GM12878 (cell line): ENCODE measurements at regions not wholly inside any gene's neighbourhood (a gene's known extent, or its start where the extent isn't known, plus 50 kb on each side); places are given as distances from the start of the nearest gene placed in this dataset.

Experiments
- ATAC-seq: fragments of 200-7000 bp; cut with Tn5 transposase; 3 replicates; pipeline ENCODE4 v1.9.1; 2020; ENCODE audit warnings: mild to moderate bottlenecking, moderate library complexity
- BruUV-seq: library from RNA; stranded (reverse); fragments of 400-500 nt; replicated peaks from 2 replicates; lab custom pipeline; 2021; lab: Mats Ljungman, UMichigan
- CTCF ChIA-PET: fragments of 300-600 bp; sonication (Branson Sonifier 250); formaldehyde crosslinking; extraction: SDS; loops from one replicate; lab custom pipeline; 2021; ENCODE audit warnings: inconsistent platforms; lab: Yijun Ruan, JAX
- POLR2A ChIA-PET: fragments of 350-600 bp; formaldehyde crosslinking; extraction: SDS; loops from one replicate; lab custom pipeline; 2021; ENCODE audit warnings: inconsistent platforms; lab: Charles Lee
- RAD21 ChIA-PET: fragments of 300-600 bp; sonication (Branson Sonifier 250); formaldehyde crosslinking; loops from one replicate; lab custom pipeline; 2023; ENCODE audit warnings: antibody characterized with exemption; ENCODE audit not compliant: unreplicated experiment; lab: Charles Lee
- SMC1A ChIA-PET: fragments of 300-600 bp; sonication (Branson Sonifier 250); formaldehyde crosslinking; loops from one replicate; lab custom pipeline; 2023; ENCODE audit not compliant: unreplicated experiment, uncharacterized antibody; lab: Charles Lee
- DNase-seq: peaks from one replicate; pipeline ENCODE4 v3.0.0-alpha.2; 2011; ENCODE audit warnings: low read depth, low spot score
- FAIRE-seq: peaks from 3 replicates; lab custom pipeline; 2011; peaks lifted over from hg19 to GRCh38; lab: Jason Lieb, UNC
- H2AFZ ChIP-seq: 2 replicates; pipeline ENCODE4 v1.6.0; 2011; ENCODE audit warnings: low read depth, low read length, control low read depth; ENCODE audit not compliant: control insufficient read depth
- H3K27ac ChIP-seq: 2 replicates; pipeline ENCODE4 v1.5.1; 2011; ENCODE audit warnings: control low read depth; ENCODE audit not compliant: control insufficient read depth, insufficient read depth
- H3K27me3 ChIP-seq, 2 experiments: replicated peaks in 1 of 2; 2 replicates each; pipeline versions ENCODE4 v1.6.0 to v1.6.1; 2011; ENCODE audit warnings: low read length in 1 of 2; ENCODE audit not compliant: control insufficient read depth in 2 of 2, insufficient read depth in 2 of 2
- H3K36me3 ChIP-seq, 2 experiments: 2 replicates each; pipeline ENCODE4 v1.5.1; 2011; ENCODE audit warnings: low read length in 1 of 2; ENCODE audit not compliant: control insufficient read depth in 2 of 2, insufficient read depth in 2 of 2
- H3K4me1 ChIP-seq: 2 replicates; pipeline ENCODE4 v1.6.1; 2011; ENCODE audit warnings: mild to moderate bottlenecking, low read length, moderate library complexity, mixed read lengths; ENCODE audit not compliant: control insufficient read depth, insufficient read depth
- H3K4me2 ChIP-seq: 2 replicates; pipeline ENCODE4 v1.6.0; 2011; ENCODE audit warnings: control low read depth; ENCODE audit not compliant: control insufficient read depth, insufficient read depth
- H3K4me3 ChIP-seq: fragments of 200-600 bp; sonication (generic); 2 replicates; pipeline ENCODE4 v1.5.1; 2016
- H3K79me2 ChIP-seq: 2 replicates; pipeline ENCODE4 v1.6.0; 2011; ENCODE audit warnings: low read length; ENCODE audit not compliant: control insufficient read depth, insufficient read depth
- H3K9ac ChIP-seq: 2 replicates; pipeline ENCODE4 v1.8.0; 2011; ENCODE audit warnings: low read length, control low read depth, mixed read lengths; ENCODE audit not compliant: control insufficient read depth, insufficient read depth
- H3K9me3 ChIP-seq: replicated peaks from 3 replicates; pipeline ENCODE4 v1.5.1; 2011; ENCODE audit warnings: mild to moderate bottlenecking, low read length; ENCODE audit not compliant: control insufficient read depth, insufficient read depth
- H4K20me1 ChIP-seq: 2 replicates; pipeline ENCODE4 v1.6.0; 2011; ENCODE audit not compliant: control insufficient read depth, insufficient read depth
- LARP7 ChIP-seq: fragments of 450-650 bp; IDR thresholded peaks from 2 replicates; pipeline ENCODE4 v1.6.1; 2017; ENCODE audit warnings: mild to moderate bottlenecking
- MEF2B ChIP-seq: fragments of 450-650 bp; IDR thresholded peaks from 2 replicates; pipeline ENCODE4 v1.6.1; 2018; ENCODE audit warnings: mild to moderate bottlenecking, moderate library complexity; ENCODE audit not compliant: partially characterized antibody, poor library complexity, severe bottlenecking
- MLLT1 ChIP-seq: fragments of 450-650 bp; IDR thresholded peaks from 2 replicates; pipeline ENCODE4 v1.6.1; 2016; ENCODE audit warnings: mild to moderate bottlenecking
- MYC ChIP-seq: IDR thresholded peaks from 2 replicates; pipeline ENCODE4 v1.6.1; 2011; ENCODE audit warnings: mild to moderate bottlenecking, low read length, moderate library complexity, inconsistent platforms; ENCODE audit not compliant: insufficient read depth, insufficient replicate concordance, insufficient read length, severe bottlenecking
- NFIC ChIP-seq: IDR thresholded peaks from 2 replicates; pipeline ENCODE4 v1.6.1; 2012; ENCODE audit warnings: low read depth, mild to moderate bottlenecking, inconsistent platforms, low read length, moderate library complexity
- NR2F1 ChIP-seq: fragments of 450-650 bp; conservative IDR thresholded peaks from 2 replicates; pipeline ENCODE4 v1.6.1; 2017; ENCODE audit warnings: mild to moderate bottlenecking
- RCOR1 ChIP-seq: conservative IDR thresholded peaks from 2 replicates; pipeline ENCODE4 v1.6.1; 2012; ENCODE audit warnings: low read depth, low read length, improper control_type of control experiment
- SIN3A ChIP-seq: IDR thresholded peaks from 2 replicates; pipeline ENCODE4 v1.6.1; 2012; ENCODE audit warnings: low read depth, low read length, improper control_type of control experiment
- SMARCA5 ChIP-seq: fragments of 450-650 bp; IDR thresholded peaks from 2 replicates; pipeline ENCODE4 v1.6.1; 2017; ENCODE audit warnings: mild to moderate bottlenecking
- SRF ChIP-seq, 2 experiments: IDR thresholded peaks; 2 replicates each; pipeline ENCODE4 v1.6.1; 2011; ENCODE audit warnings: low read depth in 2 of 2, low read length in 2 of 2, mild to moderate bottlenecking in 1 of 2, moderate library complexity in 1 of 2
- WGBS: methylation state at CpG from one replicate; pipeline ENCODE4 v1.1.6; 2016; ENCODE audit warnings: low lambda C conversion rate; ENCODE audit not compliant: insufficient replicate concordance, insufficient coverage; ENCODE audit errors: missing lambda C conversion rate; 5-methylcytosine and 5-hydroxymethylcytosine counted together
- in situ Hi-C: fragments of 300-500 bp; cut with MboI; formaldehyde crosslinking; loops from 9 replicates; pipeline ENCODE4 v1.14.3; 2018; ENCODE audit warnings: mixed read lengths
- intact Hi-C: fragments of 100-400 bp; cut with micrococcal nuclease; formaldehyde crosslinking; loops from one replicate; pipeline ENCODE4 v1.14.2; 2022; ENCODE audit not compliant: unreplicated experiment
- TF ChIP-seq, protein P1 (sequence below): fragments of 150-350 bp; IDR thresholded peaks from 2 replicates; pipeline ENCODE4 v1.6.1; 2016; ENCODE audit warnings: low read depth, low read length
- TF ChIP-seq, protein P2 (sequence below): fragments of 450-650 bp; IDR thresholded peaks from 2 replicates; pipeline ENCODE4 v1.6.1; 2016; ENCODE audit warnings: mild to moderate bottlenecking

DNA sequence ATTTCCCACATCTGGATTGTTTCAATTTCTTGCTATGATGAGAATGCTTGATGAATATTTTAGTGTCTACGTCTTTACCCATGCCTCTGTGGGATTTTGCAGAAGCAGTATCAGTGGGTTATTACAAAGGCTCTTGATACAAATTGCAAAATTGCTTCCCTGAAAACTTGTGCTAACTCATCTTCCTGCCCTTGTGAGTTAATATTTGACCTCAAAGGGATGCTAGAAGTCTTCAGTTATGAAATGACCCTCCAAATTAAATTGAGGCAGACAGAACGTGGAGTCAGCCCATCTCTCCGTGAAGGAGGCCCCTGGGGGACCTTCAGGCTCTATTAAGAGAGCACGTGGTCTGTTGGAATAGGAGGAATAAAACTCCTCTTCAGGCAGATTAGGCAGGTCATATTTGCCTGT lies 239.2 kb upstream of the HS6ST1 start:
- ChIA-PET CTCF (no interaction called here), SMC1A (no interaction called here), RAD21 (no interaction called here), POLR2A (no interaction called here)
- DNase-seq: no peak
- Histone ChIP-seq H3K4me1 (no peaks in the 10 kb centered on the region), H3K79me2 (no peaks in the 10 kb centered on the region), H3K4me3 (no peak overlapping the region), H2AFZ (no peak overlapping the region), H3K27me3 (peaks cover 2 to 8% of the 10 kb centered on the region in 2 experiments), H3K4me2 (no peak overlapping the region), H3K36me3 (no peaks in the 10 kb centered on the region), H3K9me3 (no peaks in the 10 kb centered on the region), H3K9ac (no peak overlapping the region), H3K27ac (no peak overlapping the region), H4K20me1 (no peaks in the 10 kb centered on the region)
- ATAC-seq: no peak
- in situ Hi-C loops: no loop called here
- FAIRE-seq: no peak
- BruUV-seq: no TSS peak
- TF ChIP-seq SIN3A: no peak
- TF ChIP-seq MEF2B: no peak
- no peak for TF ChIP-seq SRF (IDR thresholded peaks at IDR 0.05; ENCODE audit: low read depth in 2 of 2, low read length in 2 of 2)
- TF ChIP-seq, protein P1, sequence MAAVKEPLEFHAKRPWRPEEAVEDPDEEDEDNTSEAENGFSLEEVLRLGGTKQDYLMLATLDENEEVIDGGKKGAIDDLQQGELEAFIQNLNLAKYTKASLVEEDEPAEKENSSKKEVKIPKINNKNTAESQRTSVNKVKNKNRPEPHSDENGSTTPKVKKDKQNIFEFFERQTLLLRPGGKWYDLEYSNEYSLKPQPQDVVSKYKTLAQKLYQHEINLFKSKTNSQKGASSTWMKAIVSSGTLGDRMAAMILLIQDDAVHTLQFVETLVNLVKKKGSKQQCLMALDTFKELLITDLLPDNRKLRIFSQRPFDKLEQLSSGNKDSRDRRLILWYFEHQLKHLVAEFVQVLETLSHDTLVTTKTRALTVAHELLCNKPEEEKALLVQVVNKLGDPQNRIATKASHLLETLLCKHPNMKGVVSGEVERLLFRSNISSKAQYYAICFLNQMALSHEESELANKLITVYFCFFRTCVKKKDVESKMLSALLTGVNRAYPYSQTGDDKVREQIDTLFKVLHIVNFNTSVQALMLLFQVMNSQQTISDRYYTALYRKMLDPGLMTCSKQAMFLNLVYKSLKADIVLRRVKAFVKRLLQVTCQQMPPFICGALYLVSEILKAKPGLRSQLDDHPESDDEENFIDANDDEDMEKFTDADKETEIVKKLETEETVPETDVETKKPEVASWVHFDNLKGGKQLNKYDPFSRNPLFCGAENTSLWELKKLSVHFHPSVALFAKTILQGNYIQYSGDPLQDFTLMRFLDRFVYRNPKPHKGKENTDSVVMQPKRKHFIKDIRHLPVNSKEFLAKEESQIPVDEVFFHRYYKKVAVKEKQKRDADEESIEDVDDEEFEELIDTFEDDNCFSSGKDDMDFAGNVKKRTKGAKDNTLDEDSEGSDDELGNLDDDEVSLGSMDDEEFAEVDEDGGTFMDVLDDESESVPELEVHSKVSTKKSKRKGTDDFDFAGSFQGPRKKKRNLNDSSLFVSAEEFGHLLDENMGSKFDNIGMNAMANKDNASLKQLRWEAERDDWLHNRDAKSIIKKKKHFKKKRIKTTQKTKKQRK: no peak
- TF ChIP-seq MYC: no peak
- no peak for TF ChIP-seq NR2F1
- TF ChIP-seq, protein P2, sequence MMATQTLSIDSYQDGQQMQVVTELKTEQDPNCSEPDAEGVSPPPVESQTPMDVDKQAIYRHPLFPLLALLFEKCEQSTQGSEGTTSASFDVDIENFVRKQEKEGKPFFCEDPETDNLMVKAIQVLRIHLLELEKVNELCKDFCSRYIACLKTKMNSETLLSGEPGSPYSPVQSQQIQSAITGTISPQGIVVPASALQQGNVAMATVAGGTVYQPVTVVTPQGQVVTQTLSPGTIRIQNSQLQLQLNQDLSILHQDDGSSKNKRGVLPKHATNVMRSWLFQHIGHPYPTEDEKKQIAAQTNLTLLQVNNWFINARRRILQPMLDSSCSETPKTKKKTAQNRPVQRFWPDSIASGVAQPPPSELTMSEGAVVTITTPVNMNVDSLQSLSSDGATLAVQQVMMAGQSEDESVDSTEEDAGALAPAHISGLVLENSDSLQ: no peak
- no peak for TF ChIP-seq RCOR1
- TF ChIP-seq SMARCA5: no peak
- no peak for TF ChIP-seq MLLT1
- no peak for TF ChIP-seq LARP7
- TF ChIP-seq NFIC: no peak
- intact Hi-C loops: no loop called here
- 8% methylated on average over 4 of the region's 4 CpGs for WGBS
